Activated CD4-positive, alpha-beta T cell treated with anti-CD3 and anti-CD28 coated beads, Interleukin-2, amount 10 ng/mL, durations not matched to agents 7 days and 5 days (primary cell): ENCODE measurements at regions not wholly inside any gene's neighbourhood (a gene's known extent, or its start where the extent isn't known, plus 50 kb on each side); places are given as distances from the start of the nearest gene placed in this dataset.
"Not testable (repeated sequence)": the region's sequence is repeated elsewhere in the genome, so short reads cannot be mapped to it uniquely, and the experiment has no call there.

Experiments used
- CTCF ChIA-PET: fragments of 350-600 bp; sonication (Branson Sonifier 250); formaldehyde crosslinking; loops from one replicate; lab custom pipeline; 2021; ENCODE audit warnings: antibody characterized with exemption; lab: Charles Lee
- POLR2A ChIA-PET: fragments of 350-600 bp; sonication (Branson Sonifier 250); formaldehyde crosslinking; loops from one replicate; lab custom pipeline; 2021; ENCODE audit warnings: antibody characterized with exemption; lab: Charles Lee
- DNase-seq: peaks from one replicate; pipeline ENCODE4 v3.0.0-alpha.2; 2020
- H3K27ac Mint-ChIP-seq: one replicate; pipeline ENCODE4 v1.8.0; 2021; ENCODE audit warnings: mild to moderate bottlenecking, moderate library complexity, mixed read lengths
- H3K27me3 Mint-ChIP-seq: one replicate; pipeline ENCODE4 v1.8.0; 2021; ENCODE audit warnings: mixed read lengths
- H3K36me3 Mint-ChIP-seq: one replicate; pipeline ENCODE4 v1.8.0; 2021; ENCODE audit warnings: low read depth, mixed read lengths
- H3K4me1 Mint-ChIP-seq: one replicate; pipeline ENCODE4 v1.8.0; 2021; ENCODE audit warnings: mixed read lengths
- H3K4me3 Mint-ChIP-seq: one replicate; pipeline ENCODE4 v1.8.0; 2021; ENCODE audit warnings: mild to moderate bottlenecking, moderate library complexity, mixed read lengths
- H3K9me3 Mint-ChIP-seq: one replicate; pipeline ENCODE4 v1.8.0; 2021; ENCODE audit warnings: mixed read lengths

GRCh38 chr7:113592924-113593323 lies 325.9 kb downstream of the PPP1R3A start:
- H3K4me1 Mint-ChIP-seq, H3K9me3 Mint-ChIP-seq, CTCF ChIA-PET, POLR2A ChIA-PET, DNase-seq, H3K4me3 Mint-ChIP-seq, H3K27me3 Mint-ChIP-seq, H3K27ac Mint-ChIP-seq, H3K36me3 Mint-ChIP-seq: not testable (repeated sequence)

GRCh38 chr7:113582471-113582870 lies 336.3 kb downstream of the PPP1R3A start:
- H3K27me3 Mint-ChIP-seq = no peaks in the 10 kb centered on the region
- CTCF ChIA-PET = no interaction called here
- DNase-seq = no peak
- H3K36me3 Mint-ChIP-seq = no peaks in the 10 kb centered on the region
- H3K9me3 Mint-ChIP-seq = no peaks in the 10 kb centered on the region
- POLR2A ChIA-PET = no interaction called here
- no peaks in the 10 kb centered on the region for H3K4me1 Mint-ChIP-seq
- H3K4me3 Mint-ChIP-seq = no peak overlapping the region
- no peak overlapping the region for H3K27ac Mint-ChIP-seq

GRCh38 chr7:113563257-113563656 lies 355.6 kb downstream of the PPP1R3A start:
- H3K36me3 Mint-ChIP-seq, H3K27ac Mint-ChIP-seq, H3K9me3 Mint-ChIP-seq, H3K4me1 Mint-ChIP-seq, H3K27me3 Mint-ChIP-seq, DNase-seq, H3K4me3 Mint-ChIP-seq, CTCF ChIA-PET: not testable (repeated sequence)
- POLR2A ChIA-PET = interaction anchor here (0.7 kb wide), 1 partner anchor 764 kb away, joined by 3 read pairs; no protein-coding TSS in a partner anchor

GRCh38 chr7:113562801-113563200 lies 356.0 kb downstream of the PPP1R3A start:
- DNase-seq = no peak
- Mint-ChIP-seq H3K27me3 (no peaks in the 10 kb centered on the region), H3K9me3 (no peaks in the 10 kb centered on the region), H3K4me1 (no peaks in the 10 kb centered on the region), H3K36me3 (no peaks in the 10 kb centered on the region), H3K27ac (no peak overlapping the region), H3K4me3 (no peak overlapping the region)
- ChIA-PET CTCF (no interaction called here), POLR2A (interaction anchor here (0.7 kb wide), 1 partner anchor 764 kb away, joined by 3 read pairs; no protein-coding TSS in a partner anchor)

- ChIA-PET CTCF (no interaction called here), POLR2A (no interaction called here)
- Mint-ChIP-seq H3K9me3 (no peaks in the 10 kb centered on the region), H3K27me3 (no peaks in the 10 kb centered on the region), H3K4me1 (no peaks in the 10 kb centered on the region), H3K36me3 (no peaks in the 10 kb centered on the region), H3K27ac (no peak overlapping the region), H3K4me3 (no peak overlapping the region)
- DNase-seq = no peak
Observed at GRCh38 chr7:113562242-113562641, 356.6 kb downstream of the PPP1R3A start.

- H3K27me3 Mint-ChIP-seq = no peaks in the 10 kb centered on the region
- H3K27ac Mint-ChIP-seq = no peak overlapping the region
- no peaks in the 10 kb centered on the region for H3K36me3 Mint-ChIP-seq
- H3K4me3 Mint-ChIP-seq = no peak overlapping the region
- no peaks in the 10 kb centered on the region for H3K4me1 Mint-ChIP-seq
- ChIA-PET POLR2A (no interaction called here), CTCF (no interaction called here)
- no peaks in the 10 kb centered on the region for H3K9me3 Mint-ChIP-seq
- no peak for DNase-seq
Observed at GRCh38 chr7:113561446-113561845, 357.4 kb downstream of the PPP1R3A start.

GRCh38 chr7:113550966-113551365 lies 367.8 kb downstream of the PPP1R3A start:
- Mint-ChIP-seq H3K36me3 (no peaks in the 10 kb centered on the region), H3K9me3 (peaks cover 3% of the 10 kb centered on the region), H3K4me1 (no peaks in the 10 kb centered on the region), H3K4me3 (no peak overlapping the region), H3K27ac (no peak overlapping the region), H3K27me3 (no peaks in the 10 kb centered on the region)
- POLR2A ChIA-PET = no interaction called here
- no peak for DNase-seq
- CTCF ChIA-PET = no interaction called here

- ChIA-PET POLR2A (no interaction called here), CTCF (no interaction called here)
- Mint-ChIP-seq H3K4me3 (no peak overlapping the region), H3K27me3 (no peaks in the 10 kb centered on the region), H3K4me1 (no peaks in the 10 kb centered on the region), H3K27ac (no peak overlapping the region), H3K9me3 (peaks cover 3% of the 10 kb centered on the region), H3K36me3 (no peaks in the 10 kb centered on the region)
- DNase-seq = no peak
Observed at GRCh38 chr7:113548561-113548960, 370.2 kb downstream of the PPP1R3A start.

- H3K36me3 Mint-ChIP-seq = no peaks in the 10 kb centered on the region
- POLR2A ChIA-PET = no interaction called here
- H3K9me3 Mint-ChIP-seq = peaks cover 3% of the 10 kb centered on the region
- no peak for DNase-seq
- no peak overlapping the region for H3K27ac Mint-ChIP-seq
- H3K4me1 Mint-ChIP-seq = no peaks in the 10 kb centered on the region
- no peaks in the 10 kb centered on the region for H3K27me3 Mint-ChIP-seq
- no peak overlapping the region for H3K4me3 Mint-ChIP-seq
- CTCF ChIA-PET = no interaction called here
Observed at GRCh38 chr7:113548137-113548536, 370.7 kb downstream of the PPP1R3A start.

- Mint-ChIP-seq H3K4me1 (no peaks in the 10 kb centered on the region), H3K4me3 (no peak overlapping the region), H3K36me3 (no peaks in the 10 kb centered on the region), H3K27me3 (no peaks in the 10 kb centered on the region), H3K27ac (no peak overlapping the region), H3K9me3 (peaks cover 2% of the 10 kb centered on the region)
- ChIA-PET POLR2A (no interaction called here), CTCF (no interaction called here)
- no peak for DNase-seq
Observed at GRCh38 chr7:113521468-113521867, 397.3 kb downstream of the PPP1R3A start.

- H3K27ac Mint-ChIP-seq = no peak overlapping the region
- peaks cover 2% of the 10 kb centered on the region for H3K9me3 Mint-ChIP-seq
- DNase-seq = no peak
- H3K4me1 Mint-ChIP-seq = no peaks in the 10 kb centered on the region
- POLR2A ChIA-PET = no interaction called here
- no peak overlapping the region for H3K4me3 Mint-ChIP-seq
- CTCF ChIA-PET = no interaction called here
- H3K36me3 Mint-ChIP-seq = no peaks in the 10 kb centered on the region
- no peaks in the 10 kb centered on the region for H3K27me3 Mint-ChIP-seq
Observed at GRCh38 chr7:113519472-113519871, 399.3 kb downstream of the PPP1R3A start.

GRCh38 chr7:113504691-113505090 lies 386.3 kb upstream of the SMIM30 start:
- no peaks in the 10 kb centered on the region for H3K4me1 Mint-ChIP-seq
- no peaks in the 10 kb centered on the region for H3K27me3 Mint-ChIP-seq
- no peak overlapping the region for H3K27ac Mint-ChIP-seq
- ChIA-PET POLR2A (no interaction called here), CTCF (no interaction called here)
- H3K9me3 Mint-ChIP-seq = no peaks in the 10 kb centered on the region
- H3K4me3 Mint-ChIP-seq = no peak overlapping the region
- no peak for DNase-seq
- H3K36me3 Mint-ChIP-seq = no peaks in the 10 kb centered on the region

GRCh38 chr7:113504142-113504541 lies 385.8 kb upstream of the SMIM30 start:
- no peaks in the 10 kb centered on the region for H3K9me3 Mint-ChIP-seq
- ChIA-PET CTCF (no interaction called here), POLR2A (no interaction called here)
- H3K27ac Mint-ChIP-seq = no peak overlapping the region
- H3K4me3 Mint-ChIP-seq = no peak overlapping the region
- H3K27me3 Mint-ChIP-seq = no peaks in the 10 kb centered on the region
- no peak for DNase-seq
- no peaks in the 10 kb centered on the region for H3K4me1 Mint-ChIP-seq
- H3K36me3 Mint-ChIP-seq = no peaks in the 10 kb centered on the region

GRCh38 chr7:113496586-113496985 lies 378.2 kb upstream of the SMIM30 start:
- CTCF ChIA-PET, DNase-seq, POLR2A ChIA-PET, H3K9me3 Mint-ChIP-seq, H3K4me1 Mint-ChIP-seq, H3K27ac Mint-ChIP-seq, H3K27me3 Mint-ChIP-seq, H3K4me3 Mint-ChIP-seq, H3K36me3 Mint-ChIP-seq: not testable (repeated sequence)
